Ascending aorta (tissue), 2 donors: ENCODE measurements at regions not wholly inside any gene's neighbourhood (a gene's known extent, or its start where the extent isn't known, plus 50 kb on each side); places are given as distances from the start of the nearest gene placed in this dataset.

Experiments used
- DNase-seq, 2 donors: peaks; one replicate each; pipeline ENCODE4 v3.0.0-alpha.2; 2019; ENCODE audit warnings: low spot score in 2 of 2
- H3K27ac ChIP-seq, 2 donors: fragments of 200-600 bp; sonication (generic); one replicate each; pipeline ENCODE4 v1.5.1; 2016 to 2017; ENCODE audit warnings: mild to moderate bottlenecking in 1 of 2
- H3K27me3 ChIP-seq: fragments of 200-600 bp; sonication (generic); one replicate; pipeline ENCODE4 v1.5.1; 2017
- H3K36me3 ChIP-seq, 2 donors: fragments of 200-600 bp; sonication (generic); one replicate each; pipeline ENCODE4 v1.5.1; 2016
- H3K4me1 ChIP-seq, 2 donors: fragments of 200-600 bp; sonication (generic); one replicate each; pipeline ENCODE4 v1.5.1; 2016 to 2017; ENCODE audit warnings: mild to moderate bottlenecking in 1 of 2
- H3K4me3 ChIP-seq, 2 donors: fragments of 200-600 bp; sonication (generic); one replicate each; pipeline ENCODE4 v1.5.1; 2016 to 2017; ENCODE audit warnings: mild to moderate bottlenecking in 1 of 2
- H3K9me3 ChIP-seq, 2 donors: fragments of 200-600 bp; sonication (generic); one replicate each; pipeline ENCODE4 v1.5.1; 2016
- intact Hi-C: fragments of 100-400 bp; cut with DNase I; formaldehyde crosslinking; loops from one replicate; pipeline ENCODE4 v1.15.1; 2023
- TF ChIP-seq, protein P1 (sequence below), 3 experiments: fragments of 200-600 bp in 2 of 3; fragments of 450-650 bp in 1 of 3; sonication (generic) in 2 of 3; IDR thresholded peaks; one replicate each; pipeline ENCODE4 v1.5.1; 2016 to 2019; ENCODE audit warnings: antibody characterized with exemption in 3 of 3, mild to moderate bottlenecking in 1 of 3, moderate library complexity in 1 of 3

- H3K4me3 ChIP-seq: no peak overlapping the region
- H3K27me3 ChIP-seq: no peaks in the 10 kb centered on the region
- no peaks in the 10 kb centered on the region for H3K36me3 ChIP-seq
- H3K4me1 ChIP-seq: no peaks in the 10 kb centered on the region
- no peak overlapping the region for H3K27ac ChIP-seq
- intact Hi-C loops: no loop called here
- no peaks in the 10 kb centered on the region for H3K9me3 ChIP-seq
- no peak for DNase-seq
- TF ChIP-seq, protein P1, sequence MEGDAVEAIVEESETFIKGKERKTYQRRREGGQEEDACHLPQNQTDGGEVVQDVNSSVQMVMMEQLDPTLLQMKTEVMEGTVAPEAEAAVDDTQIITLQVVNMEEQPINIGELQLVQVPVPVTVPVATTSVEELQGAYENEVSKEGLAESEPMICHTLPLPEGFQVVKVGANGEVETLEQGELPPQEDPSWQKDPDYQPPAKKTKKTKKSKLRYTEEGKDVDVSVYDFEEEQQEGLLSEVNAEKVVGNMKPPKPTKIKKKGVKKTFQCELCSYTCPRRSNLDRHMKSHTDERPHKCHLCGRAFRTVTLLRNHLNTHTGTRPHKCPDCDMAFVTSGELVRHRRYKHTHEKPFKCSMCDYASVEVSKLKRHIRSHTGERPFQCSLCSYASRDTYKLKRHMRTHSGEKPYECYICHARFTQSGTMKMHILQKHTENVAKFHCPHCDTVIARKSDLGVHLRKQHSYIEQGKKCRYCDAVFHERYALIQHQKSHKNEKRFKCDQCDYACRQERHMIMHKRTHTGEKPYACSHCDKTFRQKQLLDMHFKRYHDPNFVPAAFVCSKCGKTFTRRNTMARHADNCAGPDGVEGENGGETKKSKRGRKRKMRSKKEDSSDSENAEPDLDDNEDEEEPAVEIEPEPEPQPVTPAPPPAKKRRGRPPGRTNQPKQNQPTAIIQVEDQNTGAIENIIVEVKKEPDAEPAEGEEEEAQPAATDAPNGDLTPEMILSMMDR (IDR thresholded peaks at IDR 0.05): no peak
Measured at GRCh38 chr2:51667679-51668078, 635.7 kb upstream of the NRXN1 start.

GRCh38 chr2:51662187-51662586 lies 630.3 kb upstream of the NRXN1 start:
- intact Hi-C loops: no loop called here
- Histone ChIP-seq H3K9me3 (no peaks in the 10 kb centered on the region), H3K27me3 (no peaks in the 10 kb centered on the region), H3K4me1 (no peaks in the 10 kb centered on the region), H3K27ac (no peak overlapping the region), H3K36me3 (no peaks in the 10 kb centered on the region), H3K4me3 (no peak overlapping the region)
- TF ChIP-seq, protein P1 (IDR thresholded peaks at IDR 0.05): no peak
- DNase-seq: no peak

GRCh38 chr2:51657849-51658248 lies 625.9 kb upstream of the NRXN1 start:
- no peak for DNase-seq
- H3K36me3 ChIP-seq: no peaks in the 10 kb centered on the region
- TF ChIP-seq, protein P1 (IDR thresholded peaks at IDR 0.05): no peak

DNA sequence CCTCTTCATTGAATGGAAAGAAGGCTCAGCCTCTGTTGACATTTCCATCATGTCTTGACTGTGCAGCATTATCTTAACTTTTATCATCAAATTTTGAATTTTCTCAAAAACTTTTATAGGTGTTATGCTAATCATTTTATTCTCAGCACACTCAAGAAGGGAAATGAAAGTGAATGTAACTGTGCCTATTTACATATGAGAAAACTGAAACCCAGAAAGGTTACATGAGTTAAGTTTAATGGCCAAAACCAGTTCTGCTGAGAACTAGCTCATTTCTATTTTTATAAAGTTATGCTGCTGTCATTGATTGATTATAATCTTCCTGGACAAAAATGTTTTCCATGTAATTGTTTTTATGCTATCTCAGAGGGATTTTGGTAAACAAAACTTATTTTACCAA lies 618.8 kb upstream of the NRXN1 start:
- no peaks in the 10 kb centered on the region for H3K9me3 ChIP-seq
- no peak for DNase-seq
- H3K27ac ChIP-seq: no peak overlapping the region
- intact Hi-C loops: no loop called here
- H3K27me3 ChIP-seq: no peaks in the 10 kb centered on the region
- H3K4me1 ChIP-seq: no peaks in the 10 kb centered on the region
- TF ChIP-seq, protein P1 (IDR thresholded peaks at IDR 0.05): no peak
- H3K4me3 ChIP-seq: no peak overlapping the region
- H3K36me3 ChIP-seq: no peaks in the 10 kb centered on the region

More at GRCh38 chr2:51657849-51658248, 625.9 kb upstream of the NRXN1 start:
- no peaks in the 10 kb centered on the region for H3K4me1 ChIP-seq
- intact Hi-C loops: no loop called here
- no peak overlapping the region for H3K4me3 ChIP-seq
- no peaks in the 10 kb centered on the region for H3K27me3 ChIP-seq
- H3K27ac ChIP-seq: no peak overlapping the region
- no peaks in the 10 kb centered on the region for H3K9me3 ChIP-seq

- Histone ChIP-seq H3K36me3 (no peaks in the 10 kb centered on the region), H3K27me3 (no peaks in the 10 kb centered on the region), H3K27ac (no peak overlapping the region), H3K4me3 (no peak overlapping the region), H3K9me3 (no peaks in the 10 kb centered on the region), H3K4me1 (no peaks in the 10 kb centered on the region)
- no peak for DNase-seq
- TF ChIP-seq, protein P1 (IDR thresholded peaks at IDR 0.05): no peak
- intact Hi-C loops: no loop called here
Measured at GRCh38 chr2:51649366-51649765, 617.4 kb upstream of the NRXN1 start.

GRCh38 chr2:51638811-51639210 lies 606.9 kb upstream of the NRXN1 start:
- H3K9me3 ChIP-seq: no peaks in the 10 kb centered on the region
- no peak overlapping the region for H3K27ac ChIP-seq
- H3K27me3 ChIP-seq: no peaks in the 10 kb centered on the region
- intact Hi-C loops: no loop called here
- TF ChIP-seq, protein P1 (IDR thresholded peaks at IDR 0.05): no peak
- H3K4me1 ChIP-seq: no peaks in the 10 kb centered on the region
- no peak for DNase-seq
- H3K4me3 ChIP-seq: no peak overlapping the region
- H3K36me3 ChIP-seq: no peaks in the 10 kb centered on the region
